ENCODE measurements at regions not wholly inside any gene's neighbourhood (a gene's known extent, or its start where the extent isn't known, plus 50 kb on each side); places are given as distances from the start of the nearest gene placed in this dataset.

DNA sequence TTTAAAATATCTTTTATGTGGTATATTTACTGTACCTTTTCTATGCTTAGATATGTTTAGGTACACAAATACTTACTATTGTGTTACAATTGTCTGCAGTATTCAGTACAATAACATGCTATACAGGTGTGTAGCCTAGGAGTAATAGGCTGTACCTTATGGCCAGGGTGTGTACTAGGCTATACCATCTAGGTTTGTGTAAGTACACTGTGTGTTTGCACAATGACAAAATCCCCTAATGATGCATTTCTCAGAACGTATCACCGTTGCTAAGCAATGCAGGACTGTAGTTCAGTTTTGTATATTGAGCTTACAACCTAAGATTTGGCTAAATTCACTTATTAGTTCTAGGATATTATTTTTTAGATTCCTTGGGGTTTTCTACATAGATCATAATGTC lies 332.3 kb upstream of the HS6ST1 start:
- no peak for TF ChIP-seq POLR2A (IDR thresholded peaks at IDR 0.05; ENCODE audit: low read depth, low read length)
- no peak for TF ChIP-seq MYC (IDR thresholded peaks at IDR 0.05; ENCODE audit: low read depth, low read length)
- TF ChIP-seq CTCF (IDR thresholded peaks at IDR 0.05; ENCODE audit: extremely low read depth in 1 of 2, insufficient read depth in 1 of 2, low read depth in 1 of 2, low read length in 2 of 2) = no peak
- TF ChIP-seq GATA2 (IDR thresholded peaks at IDR 0.05; ENCODE audit: insufficient read depth, insufficient read length, low read depth, low read length) = no peak
- no peak for TF ChIP-seq JUN (IDR thresholded peaks at IDR 0.05; ENCODE audit: borderline replicate concordance, insufficient read depth, insufficient read length, low read depth)
